ENCODE measurements at regions not wholly inside any gene's neighbourhood (a gene's known extent, or its start where the extent isn't known, plus 50 kb on each side); places are given as distances from the start of the nearest gene placed in this dataset.

DNA sequence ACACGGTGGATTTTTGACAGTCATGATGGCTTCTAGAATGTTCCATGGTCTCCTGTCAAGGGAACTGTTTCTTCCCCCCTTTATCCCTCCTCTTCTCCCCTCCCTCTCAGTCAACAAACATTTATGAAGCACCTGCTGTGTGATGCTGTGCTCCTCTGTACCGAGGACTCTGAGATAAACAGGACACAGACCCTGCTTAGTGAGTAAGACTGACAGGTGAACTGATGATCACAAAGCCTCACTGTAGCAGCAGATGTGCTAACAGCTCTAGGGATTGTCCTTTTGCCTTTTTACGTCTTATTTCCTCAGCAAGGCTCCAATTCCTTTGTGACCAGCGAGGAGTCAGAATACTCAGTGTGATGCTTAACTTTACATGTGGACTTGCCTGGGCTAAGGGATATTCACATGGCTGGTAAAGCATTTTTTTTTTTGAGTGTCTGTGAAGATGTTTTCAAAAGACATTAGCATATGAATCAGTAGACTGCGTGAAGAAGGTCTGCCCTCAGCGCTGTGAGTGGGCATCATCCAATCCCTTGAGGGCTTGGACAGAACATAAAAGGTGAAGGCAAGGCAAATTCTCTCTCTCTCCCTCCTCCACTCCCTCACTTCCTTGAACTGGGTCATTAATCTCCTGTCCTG is 170.1 kb downstream of the ADRA2A start (continued):
- TF ChIP-seq, protein P1, sequence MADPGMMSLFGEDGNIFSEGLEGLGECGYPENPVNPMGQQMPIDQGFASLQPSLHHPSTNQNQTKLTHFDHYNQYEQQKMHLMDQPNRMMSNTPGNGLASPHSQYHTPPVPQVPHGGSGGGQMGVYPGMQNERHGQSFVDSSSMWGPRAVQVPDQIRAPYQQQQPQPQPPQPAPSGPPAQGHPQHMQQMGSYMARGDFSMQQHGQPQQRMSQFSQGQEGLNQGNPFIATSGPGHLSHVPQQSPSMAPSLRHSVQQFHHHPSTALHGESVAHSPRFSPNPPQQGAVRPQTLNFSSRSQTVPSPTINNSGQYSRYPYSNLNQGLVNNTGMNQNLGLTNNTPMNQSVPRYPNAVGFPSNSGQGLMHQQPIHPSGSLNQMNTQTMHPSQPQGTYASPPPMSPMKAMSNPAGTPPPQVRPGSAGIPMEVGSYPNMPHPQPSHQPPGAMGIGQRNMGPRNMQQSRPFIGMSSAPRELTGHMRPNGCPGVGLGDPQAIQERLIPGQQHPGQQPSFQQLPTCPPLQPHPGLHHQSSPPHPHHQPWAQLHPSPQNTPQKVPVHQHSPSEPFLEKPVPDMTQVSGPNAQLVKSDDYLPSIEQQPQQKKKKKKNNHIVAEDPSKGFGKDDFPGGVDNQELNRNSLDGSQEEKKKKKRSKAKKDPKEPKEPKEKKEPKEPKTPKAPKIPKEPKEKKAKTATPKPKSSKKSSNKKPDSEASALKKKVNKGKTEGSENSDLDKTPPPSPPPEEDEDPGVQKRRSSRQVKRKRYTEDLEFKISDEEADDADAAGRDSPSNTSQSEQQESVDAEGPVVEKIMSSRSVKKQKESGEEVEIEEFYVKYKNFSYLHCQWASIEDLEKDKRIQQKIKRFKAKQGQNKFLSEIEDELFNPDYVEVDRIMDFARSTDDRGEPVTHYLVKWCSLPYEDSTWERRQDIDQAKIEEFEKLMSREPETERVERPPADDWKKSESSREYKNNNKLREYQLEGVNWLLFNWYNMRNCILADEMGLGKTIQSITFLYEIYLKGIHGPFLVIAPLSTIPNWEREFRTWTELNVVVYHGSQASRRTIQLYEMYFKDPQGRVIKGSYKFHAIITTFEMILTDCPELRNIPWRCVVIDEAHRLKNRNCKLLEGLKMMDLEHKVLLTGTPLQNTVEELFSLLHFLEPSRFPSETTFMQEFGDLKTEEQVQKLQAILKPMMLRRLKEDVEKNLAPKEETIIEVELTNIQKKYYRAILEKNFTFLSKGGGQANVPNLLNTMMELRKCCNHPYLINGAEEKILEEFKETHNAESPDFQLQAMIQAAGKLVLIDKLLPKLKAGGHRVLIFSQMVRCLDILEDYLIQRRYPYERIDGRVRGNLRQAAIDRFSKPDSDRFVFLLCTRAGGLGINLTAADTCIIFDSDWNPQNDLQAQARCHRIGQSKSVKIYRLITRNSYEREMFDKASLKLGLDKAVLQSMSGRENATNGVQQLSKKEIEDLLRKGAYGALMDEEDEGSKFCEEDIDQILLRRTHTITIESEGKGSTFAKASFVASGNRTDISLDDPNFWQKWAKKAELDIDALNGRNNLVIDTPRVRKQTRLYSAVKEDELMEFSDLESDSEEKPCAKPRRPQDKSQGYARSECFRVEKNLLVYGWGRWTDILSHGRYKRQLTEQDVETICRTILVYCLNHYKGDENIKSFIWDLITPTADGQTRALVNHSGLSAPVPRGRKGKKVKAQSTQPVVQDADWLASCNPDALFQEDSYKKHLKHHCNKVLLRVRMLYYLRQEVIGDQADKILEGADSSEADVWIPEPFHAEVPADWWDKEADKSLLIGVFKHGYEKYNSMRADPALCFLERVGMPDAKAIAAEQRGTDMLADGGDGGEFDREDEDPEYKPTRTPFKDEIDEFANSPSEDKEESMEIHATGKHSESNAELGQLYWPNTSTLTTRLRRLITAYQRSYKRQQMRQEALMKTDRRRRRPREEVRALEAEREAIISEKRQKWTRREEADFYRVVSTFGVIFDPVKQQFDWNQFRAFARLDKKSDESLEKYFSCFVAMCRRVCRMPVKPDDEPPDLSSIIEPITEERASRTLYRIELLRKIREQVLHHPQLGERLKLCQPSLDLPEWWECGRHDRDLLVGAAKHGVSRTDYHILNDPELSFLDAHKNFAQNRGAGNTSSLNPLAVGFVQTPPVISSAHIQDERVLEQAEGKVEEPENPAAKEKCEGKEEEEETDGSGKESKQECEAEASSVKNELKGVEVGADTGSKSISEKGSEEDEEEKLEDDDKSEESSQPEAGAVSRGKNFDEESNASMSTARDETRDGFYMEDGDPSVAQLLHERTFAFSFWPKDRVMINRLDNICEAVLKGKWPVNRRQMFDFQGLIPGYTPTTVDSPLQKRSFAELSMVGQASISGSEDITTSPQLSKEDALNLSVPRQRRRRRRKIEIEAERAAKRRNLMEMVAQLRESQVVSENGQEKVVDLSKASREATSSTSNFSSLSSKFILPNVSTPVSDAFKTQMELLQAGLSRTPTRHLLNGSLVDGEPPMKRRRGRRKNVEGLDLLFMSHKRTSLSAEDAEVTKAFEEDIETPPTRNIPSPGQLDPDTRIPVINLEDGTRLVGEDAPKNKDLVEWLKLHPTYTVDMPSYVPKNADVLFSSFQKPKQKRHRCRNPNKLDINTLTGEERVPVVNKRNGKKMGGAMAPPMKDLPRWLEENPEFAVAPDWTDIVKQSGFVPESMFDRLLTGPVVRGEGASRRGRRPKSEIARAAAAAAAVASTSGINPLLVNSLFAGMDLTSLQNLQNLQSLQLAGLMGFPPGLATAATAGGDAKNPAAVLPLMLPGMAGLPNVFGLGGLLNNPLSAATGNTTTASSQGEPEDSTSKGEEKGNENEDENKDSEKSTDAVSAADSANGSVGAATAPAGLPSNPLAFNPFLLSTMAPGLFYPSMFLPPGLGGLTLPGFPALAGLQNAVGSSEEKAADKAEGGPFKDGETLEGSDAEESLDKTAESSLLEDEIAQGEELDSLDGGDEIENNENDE (IDR thresholded peaks at IDR 0.05; ENCODE audit: insufficient replicate concordance, low read length), result no peak
- TF ChIP-seq SIX5 (IDR thresholded peaks at IDR 0.05; ENCODE audit: low read depth, low read length) (no peak), BCL11A (IDR thresholded peaks at IDR 0.05; ENCODE audit: low read depth in 2 of 2, low read length in 2 of 2) (no peak), SP4 (IDR thresholded peaks at IDR 0.05; ENCODE audit: low read length) (no peak), POLR2AphosphoS5 (IDR thresholded peaks at IDR 0.05; ENCODE audit: low read depth, low read length) (no peak), RXRA (IDR thresholded peaks at IDR 0.05; ENCODE audit: insufficient read depth, low read depth, low read length) (no peak), SAP30 (IDR thresholded peaks at IDR 0.05; ENCODE audit: insufficient read depth, insufficient replicate concordance, low read length) (no peak), SP2 (IDR thresholded peaks at IDR 0.05; ENCODE audit: low read length) (no peak), RAD21 (IDR thresholded peaks at IDR 0.05 in 1 of 2, conservative IDR thresholded peaks at IDR 0.05 in 1 of 2; ENCODE audit: low read depth in 2 of 2, low read length in 2 of 2) (no peak)
- TF ChIP-seq, protein P2, sequence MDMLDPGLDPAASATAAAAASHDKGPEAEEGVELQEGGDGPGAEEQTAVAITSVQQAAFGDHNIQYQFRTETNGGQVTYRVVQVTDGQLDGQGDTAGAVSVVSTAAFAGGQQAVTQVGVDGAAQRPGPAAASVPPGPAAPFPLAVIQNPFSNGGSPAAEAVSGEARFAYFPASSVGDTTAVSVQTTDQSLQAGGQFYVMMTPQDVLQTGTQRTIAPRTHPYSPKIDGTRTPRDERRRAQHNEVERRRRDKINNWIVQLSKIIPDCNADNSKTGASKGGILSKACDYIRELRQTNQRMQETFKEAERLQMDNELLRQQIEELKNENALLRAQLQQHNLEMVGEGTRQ (IDR thresholded peaks at IDR 0.05; ENCODE audit: low read length), result no peak

All from H1 (cell line).